ENCODE measurements at regions not wholly inside any gene's neighbourhood (a gene's known extent, or its start where the extent isn't known, plus 50 kb on each side); places are given as distances from the start of the nearest gene placed in this dataset.
"Not testable (repeated sequence)": the region's sequence is repeated elsewhere in the genome, so short reads cannot be mapped to it uniquely, and the experiment has no call there.

DNA sequence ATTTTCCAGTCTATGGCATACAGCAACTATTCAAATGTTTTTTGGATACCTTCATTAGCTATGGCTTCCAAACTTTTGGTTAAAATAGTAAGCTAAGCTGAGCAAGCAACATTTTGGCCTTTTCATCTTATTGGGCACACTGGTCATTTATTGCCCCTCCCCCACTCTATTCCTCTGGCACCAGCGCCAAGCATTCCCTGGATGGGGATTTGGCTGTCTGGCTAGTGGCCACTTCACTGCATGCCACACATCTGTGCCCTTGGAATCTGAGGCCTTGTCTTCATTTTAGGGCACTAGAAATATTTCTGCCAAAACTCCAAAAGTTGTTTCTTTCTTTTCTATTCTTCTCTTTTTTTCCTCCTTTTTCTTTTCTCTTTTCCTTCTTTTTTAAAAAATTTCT, 305.8 kb upstream of the POTED start:
- DNase-seq; POLR2A ChIA-PET; H3K36me3 ChIP-seq (ENCODE audit: insufficient read depth, low read length); H3K4me1 ChIP-seq (ENCODE audit: insufficient read depth, low read length); H3K27me3 ChIP-seq (ENCODE audit: insufficient read depth, low read length, poor library complexity, severe bottlenecking); H3K27ac ChIP-seq (ENCODE audit: low read depth, low read length); H3K36me3 Mint-ChIP-seq; H3K27ac Mint-ChIP-seq; H3K4me1 Mint-ChIP-seq; H3K4me3 Mint-ChIP-seq; H3K4me3 ChIP-seq (ENCODE audit: low read length); H3K27me3 Mint-ChIP-seq; CTCF ChIA-PET; H3K9me3 ChIP-seq (ENCODE audit: low read length): not testable (repeated sequence)
- H3K9me3 Mint-ChIP-seq, result peaks cover 0 to 12% (median 6%) of the 10 kb centered on the region in 5 donors

DNA sequence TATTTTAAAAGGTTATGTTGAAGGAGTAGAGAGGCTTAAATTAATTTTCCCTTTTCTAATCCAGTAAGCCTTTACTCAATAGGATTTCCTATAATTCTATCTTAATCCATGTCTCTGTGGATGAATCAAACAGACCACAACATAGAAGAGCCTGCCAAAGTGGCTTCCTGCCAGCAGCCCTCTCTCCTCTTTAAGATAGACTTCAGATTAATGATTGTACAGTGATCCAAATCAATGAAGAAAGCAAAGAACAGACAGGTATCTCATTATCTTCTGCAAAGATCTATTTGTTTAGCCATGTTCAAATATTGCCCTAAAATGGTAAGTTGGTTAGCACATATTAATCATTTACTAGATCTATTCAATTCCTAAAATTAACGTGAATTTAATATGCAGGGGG, 304.7 kb upstream of the POTED start:
- H3K4me1 Mint-ChIP-seq, H3K4me3 Mint-ChIP-seq: not testable (repeated sequence)
- H3K9me3 Mint-ChIP-seq, result peaks cover 3 to 14% (median 6%) of the 10 kb centered on the region in 5 donors

DNA sequence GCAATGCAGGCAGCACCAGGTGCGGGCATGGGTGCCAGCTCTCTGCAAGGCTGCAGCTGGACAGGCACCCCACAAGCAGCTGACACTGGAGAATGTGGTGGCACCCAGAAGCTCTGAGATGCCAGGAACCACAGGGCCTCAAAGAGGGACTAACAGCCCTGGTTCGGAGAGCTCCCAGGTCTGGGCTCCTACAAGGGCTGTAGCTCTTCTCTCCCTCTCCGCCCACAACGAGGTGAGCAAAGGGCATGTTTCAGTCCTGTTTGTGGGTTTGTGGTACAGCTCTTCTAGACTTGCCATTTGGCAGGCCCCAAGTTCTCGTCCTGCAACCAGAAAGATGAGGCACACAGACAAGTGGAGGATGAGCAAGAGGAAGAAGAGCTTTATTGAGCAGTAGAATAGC, 299.5 kb upstream of the POTED start:
- H3K36me3 Mint-ChIP-seq; H3K4me1 ChIP-seq (ENCODE audit: insufficient read depth, low read length); H3K9me3 Mint-ChIP-seq; CTCF ChIA-PET; H3K9me3 ChIP-seq (ENCODE audit: low read length); H3K4me3 ChIP-seq (ENCODE audit: low read length); H3K27ac Mint-ChIP-seq; H3K4me3 Mint-ChIP-seq; POLR2A ChIA-PET; H3K27ac ChIP-seq (ENCODE audit: low read depth, low read length); H3K27me3 Mint-ChIP-seq; DNase-seq; H3K27me3 ChIP-seq (ENCODE audit: insufficient read depth, low read length, poor library complexity, severe bottlenecking); H3K4me1 Mint-ChIP-seq; H3K36me3 ChIP-seq (ENCODE audit: insufficient read depth, low read length): not testable (repeated sequence)

More for the DNA sequence above, 304.7 kb upstream of the POTED start:
- H3K27ac ChIP-seq (ENCODE audit: low read depth, low read length); POLR2A ChIA-PET; H3K36me3 ChIP-seq (ENCODE audit: insufficient read depth, low read length); H3K27me3 ChIP-seq (ENCODE audit: insufficient read depth, low read length, poor library complexity, severe bottlenecking); H3K4me3 ChIP-seq (ENCODE audit: low read length); H3K9me3 ChIP-seq (ENCODE audit: low read length); CTCF ChIA-PET; H3K4me1 ChIP-seq (ENCODE audit: insufficient read depth, low read length); H3K27me3 Mint-ChIP-seq; H3K36me3 Mint-ChIP-seq; H3K27ac Mint-ChIP-seq; DNase-seq: not testable (repeated sequence)

DNA sequence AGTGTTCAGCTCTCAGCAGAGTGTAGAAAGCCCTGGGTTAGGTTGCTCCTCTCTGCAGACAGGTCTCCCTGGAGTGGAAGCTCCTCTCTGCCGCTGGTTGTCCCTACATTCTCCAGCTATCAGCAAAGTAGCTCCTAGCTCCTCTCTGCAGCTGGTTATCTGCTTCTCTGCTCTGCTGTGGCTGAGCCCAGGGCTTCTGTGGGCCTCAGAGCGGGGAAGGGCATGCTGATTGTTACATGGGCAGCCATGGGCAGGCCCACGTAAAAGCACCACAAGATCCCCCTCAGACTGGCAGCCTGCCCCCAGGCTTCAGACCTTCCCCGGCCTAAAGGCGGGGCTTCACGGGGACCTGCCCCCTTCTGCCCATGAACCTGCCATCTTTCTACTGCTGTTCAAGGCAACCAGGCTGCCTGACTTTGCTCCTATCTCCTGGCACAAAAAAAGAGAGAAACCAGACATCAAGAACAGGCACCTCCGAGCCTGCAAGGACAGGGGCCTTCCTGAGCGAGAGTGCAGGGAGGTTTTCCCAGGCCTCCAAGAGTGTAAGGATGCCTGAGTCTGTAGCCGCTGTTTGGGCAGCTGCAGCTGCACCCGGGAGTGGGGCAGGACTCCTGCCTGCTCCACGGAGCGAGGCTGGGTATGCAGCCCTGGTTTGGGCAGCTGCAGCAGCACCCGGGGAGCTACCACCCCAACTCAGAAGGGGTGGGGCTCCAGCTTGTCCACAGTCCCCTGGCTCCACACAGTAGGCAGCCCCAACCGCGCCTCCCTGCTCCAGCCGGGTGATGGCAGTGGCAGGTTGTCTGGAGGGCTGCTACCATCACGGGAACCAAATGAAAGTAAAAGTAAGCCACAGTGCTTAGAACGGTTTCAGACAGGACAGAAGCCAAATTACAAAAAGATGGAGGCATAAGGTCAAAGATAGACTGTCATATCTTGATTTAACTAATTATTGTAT, 298.7 kb upstream of the POTED start:
- H3K27ac Mint-ChIP-seq; H3K27me3 ChIP-seq (ENCODE audit: insufficient read depth, low read length, poor library complexity, severe bottlenecking); H3K9me3 ChIP-seq (ENCODE audit: low read length); H3K4me1 Mint-ChIP-seq; H3K36me3 Mint-ChIP-seq; H3K4me1 ChIP-seq (ENCODE audit: insufficient read depth, low read length); H3K9me3 Mint-ChIP-seq; POLR2A ChIA-PET; H3K4me3 Mint-ChIP-seq; CTCF ChIA-PET; H3K4me3 ChIP-seq (ENCODE audit: low read length); H3K27ac ChIP-seq (ENCODE audit: low read depth, low read length); H3K27me3 Mint-ChIP-seq; H3K36me3 ChIP-seq (ENCODE audit: insufficient read depth, low read length); DNase-seq: not testable (repeated sequence)

DNA sequence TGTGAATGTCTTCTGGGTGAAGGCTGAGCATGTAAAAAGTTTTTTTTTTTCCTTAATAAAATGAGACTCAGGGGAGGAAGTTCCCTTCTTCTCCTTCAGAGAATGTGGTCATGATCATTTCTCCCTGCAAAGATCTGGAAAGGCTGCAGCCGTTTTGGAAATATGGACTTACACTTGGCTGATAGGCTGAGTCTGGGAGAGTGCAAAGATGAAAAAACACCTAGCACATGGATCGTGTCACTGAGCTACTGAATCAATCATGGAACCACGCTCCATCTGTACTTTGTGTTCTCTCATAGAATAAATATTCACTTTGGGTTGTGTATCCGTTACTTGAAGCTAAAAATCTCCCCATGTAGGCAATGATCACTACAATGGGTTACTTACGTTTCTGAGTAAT, 290.9 kb upstream of the POTED start:
- H3K36me3 Mint-ChIP-seq; H3K4me3 ChIP-seq (ENCODE audit: low read length); H3K27ac ChIP-seq (ENCODE audit: low read depth, low read length); H3K27me3 Mint-ChIP-seq; CTCF ChIA-PET; H3K36me3 ChIP-seq (ENCODE audit: insufficient read depth, low read length); H3K27me3 ChIP-seq (ENCODE audit: insufficient read depth, low read length, poor library complexity, severe bottlenecking); H3K4me1 ChIP-seq (ENCODE audit: insufficient read depth, low read length); DNase-seq; H3K4me3 Mint-ChIP-seq; POLR2A ChIA-PET; H3K9me3 ChIP-seq (ENCODE audit: low read length); H3K27ac Mint-ChIP-seq; H3K4me1 Mint-ChIP-seq; H3K9me3 Mint-ChIP-seq: not testable (repeated sequence)

DNA sequence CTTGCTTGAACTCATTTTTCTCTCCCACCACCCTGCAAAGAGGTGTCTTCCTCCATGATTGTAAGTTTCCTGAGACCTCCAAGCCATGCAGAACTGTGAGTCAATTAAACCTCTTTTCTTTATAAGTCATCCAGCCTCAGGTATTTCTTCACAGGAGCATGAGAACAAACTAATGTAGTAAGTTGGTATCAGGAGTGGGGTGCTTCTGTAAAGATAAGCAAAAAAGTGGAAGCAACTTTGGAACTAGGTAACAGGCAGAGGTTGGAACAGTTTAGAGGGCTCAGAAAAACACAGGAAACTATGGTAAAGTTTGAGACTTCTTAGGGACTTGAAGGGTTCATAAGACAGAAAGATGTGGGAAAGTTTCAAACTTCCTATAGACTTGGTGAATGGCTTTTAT, 287.7 kb upstream of the POTED start:
- H3K9me3 ChIP-seq (ENCODE audit: low read length); CTCF ChIA-PET; H3K27ac ChIP-seq (ENCODE audit: low read depth, low read length); H3K4me1 ChIP-seq (ENCODE audit: insufficient read depth, low read length); H3K36me3 Mint-ChIP-seq; H3K27me3 ChIP-seq (ENCODE audit: insufficient read depth, low read length, poor library complexity, severe bottlenecking); DNase-seq; H3K4me3 ChIP-seq (ENCODE audit: low read length); H3K9me3 Mint-ChIP-seq; H3K27me3 Mint-ChIP-seq; H3K27ac Mint-ChIP-seq; POLR2A ChIA-PET; H3K4me1 Mint-ChIP-seq; H3K36me3 ChIP-seq (ENCODE audit: insufficient read depth, low read length); H3K4me3 Mint-ChIP-seq: not testable (repeated sequence)

DNA sequence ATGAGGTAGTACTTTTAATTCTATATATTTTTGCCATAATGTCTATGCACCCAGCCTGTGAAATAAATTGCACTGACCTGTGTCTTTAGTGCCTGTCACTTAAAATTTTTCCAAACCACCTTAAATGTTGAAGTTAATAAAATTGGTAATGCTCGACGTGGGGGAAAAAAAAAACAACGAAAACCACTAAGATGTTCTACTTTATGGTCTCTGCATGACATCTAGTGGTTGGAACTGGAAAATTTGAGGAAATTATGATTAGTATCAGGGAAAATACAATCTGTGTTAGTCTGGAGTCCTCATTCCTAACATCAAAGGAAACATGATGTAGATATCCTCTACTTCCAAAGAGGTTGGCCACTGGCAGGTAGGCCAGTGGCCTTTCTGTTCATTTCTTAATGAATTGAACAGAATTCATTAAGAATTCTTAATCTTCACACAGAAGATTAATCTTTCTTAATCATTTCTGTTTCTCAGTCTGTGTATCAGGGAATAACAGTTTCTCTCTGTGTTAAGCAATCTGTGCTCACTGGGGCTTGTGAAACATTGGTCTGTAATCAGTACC, 268.8 kb upstream of the POTED start:
- H3K4me1 ChIP-seq (ENCODE audit: insufficient read depth, low read length); H3K27ac ChIP-seq (ENCODE audit: low read depth, low read length); H3K27me3 Mint-ChIP-seq; DNase-seq; CTCF ChIA-PET; H3K4me3 Mint-ChIP-seq; H3K36me3 Mint-ChIP-seq; H3K4me1 Mint-ChIP-seq; H3K36me3 ChIP-seq (ENCODE audit: insufficient read depth, low read length); H3K4me3 ChIP-seq (ENCODE audit: low read length); POLR2A ChIA-PET; H3K9me3 Mint-ChIP-seq; H3K27me3 ChIP-seq (ENCODE audit: insufficient read depth, low read length, poor library complexity, severe bottlenecking); H3K9me3 ChIP-seq (ENCODE audit: low read length); H3K27ac Mint-ChIP-seq: not testable (repeated sequence)

DNA sequence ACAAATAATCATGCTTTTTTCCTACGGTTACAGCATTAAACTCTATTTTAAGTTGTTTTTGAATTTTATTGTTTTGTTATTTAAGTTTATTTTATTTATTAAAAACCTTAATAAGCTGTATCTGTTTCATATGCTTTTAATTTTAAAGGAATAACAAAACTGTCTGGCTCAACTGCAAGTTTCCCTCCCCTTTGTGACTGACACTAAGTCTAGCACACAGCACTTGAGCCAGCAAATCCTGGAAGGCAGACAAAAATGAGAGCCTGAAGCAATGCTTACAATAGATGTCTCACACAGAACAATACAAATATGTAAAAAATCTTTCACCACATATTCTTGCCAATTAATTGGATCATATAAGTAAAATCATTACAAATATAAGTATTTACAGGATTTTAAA, 258.1 kb upstream of the POTED start:
- H3K27ac Mint-ChIP-seq; H3K4me1 Mint-ChIP-seq; H3K9me3 ChIP-seq (ENCODE audit: low read length); H3K27ac ChIP-seq (ENCODE audit: low read depth, low read length); H3K27me3 ChIP-seq (ENCODE audit: insufficient read depth, low read length, poor library complexity, severe bottlenecking); H3K4me3 ChIP-seq (ENCODE audit: low read length); DNase-seq; H3K9me3 Mint-ChIP-seq; H3K27me3 Mint-ChIP-seq; H3K36me3 Mint-ChIP-seq; H3K36me3 ChIP-seq (ENCODE audit: insufficient read depth, low read length); H3K4me3 Mint-ChIP-seq; CTCF ChIA-PET; POLR2A ChIA-PET; H3K4me1 ChIP-seq (ENCODE audit: insufficient read depth, low read length): not testable (repeated sequence)

DNA sequence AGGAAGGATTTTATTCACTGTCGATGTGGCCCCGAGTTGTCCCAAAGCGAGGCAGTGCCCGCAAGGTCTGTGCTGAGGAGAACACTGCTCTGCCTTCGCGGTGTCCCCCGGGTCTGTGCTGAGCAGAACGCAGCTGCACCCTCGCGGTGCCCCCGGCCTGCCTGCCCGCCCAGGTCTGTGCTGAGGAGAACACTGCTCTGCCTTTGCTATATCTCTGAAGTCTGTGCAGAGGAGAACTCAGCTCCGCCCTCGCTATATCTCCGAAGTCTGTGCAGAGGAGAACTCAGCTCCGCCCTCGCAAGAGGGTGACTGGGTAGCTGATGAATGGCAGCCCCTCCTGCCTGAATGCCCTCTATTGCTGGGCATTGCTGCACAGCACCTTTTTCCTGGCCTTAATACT, 249.4 kb upstream of the POTED start:
- H3K36me3 Mint-ChIP-seq; H3K27me3 Mint-ChIP-seq; H3K9me3 Mint-ChIP-seq; H3K27ac ChIP-seq (ENCODE audit: low read depth, low read length); POLR2A ChIA-PET; H3K4me1 ChIP-seq (ENCODE audit: insufficient read depth, low read length); CTCF ChIA-PET; DNase-seq; H3K4me3 Mint-ChIP-seq; H3K27me3 ChIP-seq (ENCODE audit: insufficient read depth, low read length, poor library complexity, severe bottlenecking); H3K4me1 Mint-ChIP-seq; H3K36me3 ChIP-seq (ENCODE audit: insufficient read depth, low read length); H3K4me3 ChIP-seq (ENCODE audit: low read length); H3K9me3 ChIP-seq (ENCODE audit: low read length); H3K27ac Mint-ChIP-seq: not testable (repeated sequence)
